Vagina (tissue), 2 donors: ENCODE measurements at regions not wholly inside any gene's neighbourhood (a gene's known extent, or its start where the extent isn't known, plus 50 kb on each side); places are given as distances from the start of the nearest gene placed in this dataset.

Source experiments
- POLR2AphosphoS5 ChIP-seq, 2 donors: sonication (generic); formaldehyde crosslinking; IDR thresholded peaks; one replicate each; pipeline ENCODE4 v1.9.0; 2017; ENCODE audit warnings: antibody characterized with exemption in 2 of 2, mild to moderate bottlenecking in 2 of 2, low read depth in 1 of 2; ENCODE audit not compliant: insufficient read depth in 1 of 2
- TF ChIP-seq, protein P1 (sequence below), 3 experiments: fragments of 450-650 bp in 2 of 3; fragments of 200-600 bp in 1 of 3; sonication (generic) in 1 of 3; IDR thresholded peaks; one replicate each; pipeline ENCODE4 v1.5.1; 2017 to 2019; ENCODE audit warnings: antibody characterized with exemption in 3 of 3, mild to moderate bottlenecking in 2 of 3, moderate library complexity in 2 of 3

DNA sequence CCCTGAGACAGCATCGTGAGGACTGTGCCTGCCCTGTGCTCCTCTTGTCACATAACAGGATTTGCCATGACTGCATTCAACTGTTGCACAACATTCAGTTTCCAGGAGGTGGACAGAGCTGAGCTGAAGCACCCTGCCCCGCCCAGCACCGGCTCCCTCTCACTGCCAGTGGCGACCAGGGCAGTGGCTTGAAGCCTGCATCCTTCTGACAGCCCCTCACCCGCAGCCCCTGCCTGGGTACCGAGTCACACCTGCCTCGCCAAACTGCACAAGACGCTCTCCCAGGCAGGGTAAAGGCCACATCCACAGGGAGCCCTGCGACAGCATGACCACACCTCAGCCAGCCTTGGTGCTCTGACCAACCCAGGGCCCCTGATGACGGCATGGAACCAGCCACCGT is 59.9 kb upstream of the ZNF354A start:
- TF ChIP-seq, protein P1, sequence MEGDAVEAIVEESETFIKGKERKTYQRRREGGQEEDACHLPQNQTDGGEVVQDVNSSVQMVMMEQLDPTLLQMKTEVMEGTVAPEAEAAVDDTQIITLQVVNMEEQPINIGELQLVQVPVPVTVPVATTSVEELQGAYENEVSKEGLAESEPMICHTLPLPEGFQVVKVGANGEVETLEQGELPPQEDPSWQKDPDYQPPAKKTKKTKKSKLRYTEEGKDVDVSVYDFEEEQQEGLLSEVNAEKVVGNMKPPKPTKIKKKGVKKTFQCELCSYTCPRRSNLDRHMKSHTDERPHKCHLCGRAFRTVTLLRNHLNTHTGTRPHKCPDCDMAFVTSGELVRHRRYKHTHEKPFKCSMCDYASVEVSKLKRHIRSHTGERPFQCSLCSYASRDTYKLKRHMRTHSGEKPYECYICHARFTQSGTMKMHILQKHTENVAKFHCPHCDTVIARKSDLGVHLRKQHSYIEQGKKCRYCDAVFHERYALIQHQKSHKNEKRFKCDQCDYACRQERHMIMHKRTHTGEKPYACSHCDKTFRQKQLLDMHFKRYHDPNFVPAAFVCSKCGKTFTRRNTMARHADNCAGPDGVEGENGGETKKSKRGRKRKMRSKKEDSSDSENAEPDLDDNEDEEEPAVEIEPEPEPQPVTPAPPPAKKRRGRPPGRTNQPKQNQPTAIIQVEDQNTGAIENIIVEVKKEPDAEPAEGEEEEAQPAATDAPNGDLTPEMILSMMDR (IDR thresholded peaks at IDR 0.05): no peak
- TF ChIP-seq POLR2AphosphoS5 (IDR thresholded peaks at IDR 0.05; ENCODE audit: insufficient read depth in 1 of 2, low read depth in 1 of 2): no peak
